HG03066 (cell line): ENCODE measurements at regions not wholly inside any gene's neighbourhood (a gene's known extent, or its start where the extent isn't known, plus 50 kb on each side); places are given as distances from the start of the nearest gene placed in this dataset.

Experiments
- ATAC-seq: cut with Tn5 transposase; IDR thresholded peaks from one replicate; pipeline ENCODE4 v1.9.1; 2021; ENCODE audit warnings: low read depth; ENCODE audit not compliant: unreplicated experiment

- no peak for ATAC-seq
Observed at GRCh38 chr11:19442554-19442910, 201.8 kb upstream of the E2F8 start.

- ATAC-seq, result peak; percentile 93
Observed at GRCh38 chr11:19441752-19442553, 201.2 kb upstream of the E2F8 start.

GRCh38 chr11:19441288-19441687 is 200.5 kb upstream of the E2F8 start:
- ATAC-seq, result no peak

GRCh38 chr11:19437760-19438159 is 197.0 kb upstream of the E2F8 start:
- no peak for ATAC-seq

GRCh38 chr11:19436932-19437331 is 196.2 kb upstream of the E2F8 start:
- peak; percentile 35 for ATAC-seq

- ATAC-seq, result no peak
Observed at GRCh38 chr11:19435306-19435989, 194.7 kb upstream of the E2F8 start.

GRCh38 chr11:19433791-19434190 is 193.0 kb upstream of the E2F8 start:
- ATAC-seq, result no peak

GRCh38 chr11:19433367-19433766 is 192.6 kb upstream of the E2F8 start:
- ATAC-seq, result peak; percentile 54

GRCh38 chr11:19432370-19433061 is 191.8 kb upstream of the E2F8 start:
- peak; percentile 51 for ATAC-seq

- ATAC-seq, result no peak
Observed at GRCh38 chr11:19430754-19431398, 190.1 kb upstream of the E2F8 start.

GRCh38 chr11:19430346-19430745 is 189.6 kb upstream of the E2F8 start:
- no peak for ATAC-seq

GRCh38 chr11:19429108-19429760 is 188.5 kb upstream of the E2F8 start:
- no peak for ATAC-seq

GRCh38 chr11:19428206-19429002 is 187.7 kb upstream of the E2F8 start:
- ATAC-seq, result no peak

GRCh38 chr11:19426756-19427403 is 186.1 kb upstream of the E2F8 start:
- ATAC-seq, result no peak

- no peak for ATAC-seq
Observed at GRCh38 chr11:19426011-19426755, 185.4 kb upstream of the E2F8 start.

- no peak for ATAC-seq
Observed at GRCh38 chr11:19422276-19422675, 181.5 kb upstream of the E2F8 start.

GRCh38 chr11:19420868-19421533 is 180.3 kb upstream of the E2F8 start:
- ATAC-seq, result no peak

- no peak for ATAC-seq
Observed at GRCh38 chr11:19419808-19420207, 179.1 kb upstream of the E2F8 start.
